HG02884 (cell line): ENCODE measurements at regions not wholly inside any gene's neighbourhood (a gene's known extent, or its start where the extent isn't known, plus 50 kb on each side); places are given as distances from the start of the nearest gene placed in this dataset.

Source experiments
- ATAC-seq: cut with Tn5 transposase; IDR thresholded peaks from one replicate; pipeline ENCODE4 v1.9.1; 2021; ENCODE audit warnings: mild to moderate bottlenecking, moderate library complexity; ENCODE audit not compliant: unreplicated experiment

- no peak for ATAC-seq
Measured at GRCh38 chr12:65596514-65597091, 227.7 kb upstream of the HMGA2 start.

DNA sequence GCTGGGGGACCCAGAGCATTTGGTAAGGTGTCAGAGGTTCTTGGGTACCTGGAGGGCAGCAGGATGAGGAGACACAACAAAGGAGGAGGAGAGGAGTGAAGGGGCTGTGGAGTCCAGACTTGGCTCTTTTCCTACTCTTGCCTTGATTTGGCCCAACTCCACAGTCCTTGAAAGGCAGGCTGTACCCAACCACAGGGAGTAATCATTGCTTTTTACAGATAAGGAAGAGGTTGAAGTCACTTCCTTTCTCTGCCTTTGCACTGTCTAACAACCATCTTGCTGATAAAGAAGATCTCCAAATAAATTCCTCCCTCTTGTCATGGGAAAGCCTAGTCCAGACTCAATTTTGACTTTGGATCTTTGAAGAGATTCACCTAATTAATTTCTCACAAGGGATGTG lies 226.8 kb upstream of the HMGA2 start:
- ATAC-seq: no peak

DNA sequence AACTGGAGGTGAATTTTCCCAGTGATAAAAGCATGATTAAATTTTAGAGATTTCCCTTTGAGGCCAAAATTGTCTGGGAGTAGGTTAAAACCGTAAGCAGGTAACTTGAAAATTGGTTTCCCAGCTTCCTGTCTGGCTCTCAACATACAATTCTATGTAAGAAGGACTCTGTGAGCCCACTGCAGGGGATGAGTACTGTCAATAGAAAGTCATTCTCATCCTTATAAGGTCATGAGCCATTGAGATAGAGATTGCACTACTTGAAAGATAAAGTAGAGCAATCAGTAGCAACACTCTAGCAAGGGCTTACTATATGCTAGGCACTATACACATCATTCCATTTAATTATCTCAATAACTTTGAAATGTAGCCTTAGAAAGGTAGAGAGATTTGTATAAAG lies 225.6 kb upstream of the HMGA2 start:
- ATAC-seq: no peak

GRCh38 chr12:65602253-65602609 lies 222.1 kb upstream of the HMGA2 start:
- no peak for ATAC-seq

DNA sequence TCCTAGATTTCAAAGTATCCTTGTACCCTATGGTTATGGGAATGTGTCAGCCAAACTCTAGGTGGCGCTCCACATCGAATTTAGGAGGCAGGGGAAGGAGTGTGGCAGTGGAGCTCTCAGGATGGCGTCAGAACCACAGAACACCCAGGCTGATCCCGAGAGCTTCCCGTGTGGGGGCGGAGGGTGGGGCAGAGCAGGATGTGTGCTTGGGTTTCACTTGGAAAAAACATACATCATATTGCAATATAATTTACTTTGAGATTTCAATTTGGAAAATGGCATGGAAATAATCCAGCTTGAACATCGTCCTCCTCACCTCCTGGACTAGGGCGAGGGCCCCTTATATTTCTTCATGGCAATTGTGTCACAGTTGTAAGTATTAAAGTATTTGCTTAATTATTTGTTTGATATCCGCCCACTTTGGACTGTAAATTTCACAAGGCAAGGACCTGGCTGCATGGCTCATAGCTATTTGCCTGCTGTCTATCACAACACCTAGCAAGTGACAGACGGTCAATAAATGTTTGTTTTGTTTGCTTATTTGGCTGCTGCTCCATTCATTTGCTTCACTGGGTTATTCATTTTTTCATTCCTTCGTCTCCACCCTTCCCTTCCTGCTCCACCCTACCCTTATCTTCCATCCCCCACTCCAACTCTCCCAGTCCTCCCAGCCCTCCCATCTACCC lies 221.5 kb upstream of the HMGA2 start:
- ATAC-seq: peak; percentile 76

GRCh38 chr12:65603438-65604351 lies 220.6 kb upstream of the HMGA2 start:
- ATAC-seq: no peak

- no peak for ATAC-seq
Measured at GRCh38 chr12:65605019-65605418, 219.3 kb upstream of the HMGA2 start.

DNA sequence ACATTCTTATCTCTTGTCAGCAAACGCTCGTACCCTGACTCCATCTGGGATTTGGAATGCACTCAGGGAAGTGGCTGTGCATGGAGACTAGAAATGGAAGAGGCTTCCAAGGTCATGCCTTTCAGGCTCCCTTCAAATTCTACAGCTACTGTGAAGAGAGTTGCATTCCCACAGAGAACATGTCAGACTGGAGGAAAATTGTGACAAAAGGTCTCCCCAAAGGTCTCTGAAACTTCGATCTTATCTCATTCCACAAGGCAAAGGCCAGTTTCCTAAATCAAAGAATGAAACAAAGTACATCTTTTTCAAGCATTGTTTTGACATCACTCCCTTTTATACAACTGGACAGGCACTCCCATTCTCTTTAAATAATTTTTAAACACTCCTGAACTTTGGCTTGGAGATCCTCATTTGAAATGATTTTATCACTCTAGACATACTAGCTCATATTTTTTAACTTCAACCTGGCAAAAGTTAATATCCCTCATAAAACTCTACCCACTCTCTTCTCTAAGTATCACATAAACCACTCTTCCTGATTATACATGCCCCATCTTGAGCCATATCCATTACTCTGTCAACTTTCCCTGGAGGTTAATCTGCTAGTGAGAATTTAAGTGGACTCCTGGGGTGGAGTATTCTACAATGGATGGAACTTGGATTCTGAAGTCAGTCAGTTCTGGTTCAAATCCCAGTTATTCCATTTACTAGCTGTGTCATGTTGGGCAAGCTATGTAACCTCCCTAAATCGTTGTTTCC lies 218.1 kb upstream of the HMGA2 start:
- ATAC-seq: no peak

- ATAC-seq: no peak
Measured at GRCh38 chr12:65607401-65607841, 216.9 kb upstream of the HMGA2 start.

DNA sequence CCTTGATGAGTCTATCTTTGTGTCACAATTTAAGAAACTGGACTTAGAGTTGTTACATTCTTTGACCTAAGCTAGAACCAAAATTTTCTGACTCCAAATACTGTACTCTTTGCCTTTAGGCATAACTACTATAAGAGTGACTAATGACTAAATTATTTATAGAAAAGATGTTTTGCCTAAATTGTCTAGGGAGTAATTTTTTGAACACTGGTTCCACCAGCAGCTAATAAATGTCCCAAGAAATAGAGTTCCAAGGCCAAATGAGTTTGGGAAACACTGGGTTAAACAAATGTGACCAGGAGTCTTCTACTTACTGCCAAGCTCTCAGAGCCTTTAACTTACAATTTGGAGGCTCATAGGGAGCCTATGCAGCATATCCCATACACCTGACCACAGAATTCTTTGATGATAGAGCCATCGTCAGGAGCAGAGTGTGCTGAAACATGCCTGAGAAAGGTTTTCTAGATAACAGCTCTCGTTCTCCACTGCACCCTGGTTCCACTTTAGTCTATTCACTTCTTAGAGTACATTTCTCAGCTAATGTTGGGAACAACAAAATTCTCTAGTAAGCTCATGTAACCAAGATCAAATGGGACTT lies 215.9 kb upstream of the HMGA2 start:
- ATAC-seq: no peak

GRCh38 chr12:65609359-65609771 lies 214.9 kb upstream of the HMGA2 start:
- ATAC-seq: no peak

GRCh38 chr12:65611396-65611795 lies 212.9 kb upstream of the HMGA2 start:
- no peak for ATAC-seq

- ATAC-seq: no peak
Measured at GRCh38 chr12:65612440-65612839, 211.8 kb upstream of the HMGA2 start.

DNA sequence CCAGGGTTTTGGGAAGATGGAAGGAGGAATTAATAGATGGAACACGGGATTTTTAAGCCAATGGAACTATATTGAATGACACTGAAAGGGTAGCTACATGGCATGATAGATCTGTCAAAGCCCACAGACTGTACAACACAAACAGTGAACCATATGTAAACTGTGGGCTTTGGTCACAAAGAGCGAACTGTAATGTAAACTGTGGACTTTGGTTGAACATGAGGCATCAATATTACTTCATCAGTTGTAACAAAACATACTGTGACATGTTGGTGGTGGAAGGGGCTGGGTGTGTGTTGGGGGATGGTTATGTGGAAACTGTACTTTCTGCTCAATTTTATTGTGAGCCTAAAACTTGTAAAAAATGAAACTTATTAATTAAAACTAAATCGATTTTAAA lies 210.6 kb upstream of the HMGA2 start:
- no peak for ATAC-seq

- ATAC-seq: no peak
Measured at GRCh38 chr12:65614259-65614889, 209.9 kb upstream of the HMGA2 start.

- ATAC-seq: no peak
Measured at GRCh38 chr12:65615118-65615517, 209.2 kb upstream of the HMGA2 start.

DNA sequence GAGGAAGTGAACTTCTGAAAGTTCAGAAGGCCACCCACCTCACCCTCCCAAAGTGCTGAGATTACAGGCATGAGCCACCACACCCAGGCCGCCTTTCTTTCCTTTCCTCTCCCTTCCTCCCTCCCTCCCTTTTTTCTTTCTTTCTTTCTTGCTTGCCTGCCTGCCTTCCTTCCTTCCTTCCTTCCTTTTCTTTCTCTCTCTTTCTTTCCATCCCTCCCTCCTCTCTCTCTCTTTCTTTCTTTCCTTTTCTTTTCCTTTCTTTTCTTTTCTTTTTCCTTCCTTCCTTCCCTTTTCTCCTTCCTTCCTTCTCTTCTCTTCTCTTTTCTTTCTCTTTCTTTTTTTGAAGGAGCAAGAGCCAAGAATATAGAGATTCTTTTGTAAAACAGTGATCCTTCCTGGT lies 208.3 kb upstream of the HMGA2 start:
- no peak for ATAC-seq

- ATAC-seq: no peak
Measured at GRCh38 chr12:65618588-65618987, 205.7 kb upstream of the HMGA2 start.

DNA sequence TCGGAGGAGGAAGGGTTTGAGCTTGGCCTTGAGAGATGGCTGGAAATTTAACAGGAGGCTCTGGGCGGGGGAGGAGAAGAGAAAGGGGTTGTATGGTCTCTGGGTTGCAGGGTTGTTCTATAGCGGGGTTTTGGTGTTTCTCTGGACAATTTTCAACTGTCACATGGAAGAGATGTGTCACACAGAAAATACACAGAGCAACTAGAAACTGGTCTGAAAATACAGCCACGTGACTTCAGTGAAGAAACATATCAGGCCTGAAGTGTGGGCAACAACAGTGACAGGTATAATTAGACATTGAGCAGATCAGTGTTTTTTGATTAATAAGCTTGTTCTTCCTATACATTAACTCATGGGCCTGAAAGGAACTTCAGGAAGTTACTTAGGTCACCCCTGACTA lies 205.3 kb upstream of the HMGA2 start:
- ATAC-seq: no peak

DNA sequence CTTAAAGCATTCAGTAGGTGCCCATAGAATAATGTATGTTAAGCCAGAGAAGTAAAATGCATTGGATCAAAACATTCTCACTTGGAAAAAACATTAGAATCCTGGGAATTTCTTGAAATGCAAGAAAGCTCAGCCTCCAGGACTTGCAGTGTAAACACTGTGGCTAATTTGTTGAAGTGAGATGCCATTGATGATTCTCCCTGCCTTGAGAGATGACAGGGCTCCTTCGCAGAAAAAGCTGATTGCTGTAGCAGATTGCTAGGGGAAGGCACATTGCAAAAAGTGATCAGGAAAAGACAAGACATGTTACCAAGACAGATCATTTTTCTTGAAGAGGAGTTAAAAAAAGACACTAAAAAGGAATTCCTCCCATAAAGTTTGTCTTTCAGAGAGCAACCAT lies 204.2 kb upstream of the HMGA2 start:
- ATAC-seq: no peak
